NCI-H146 treated with DMSO at 0.1 percent for 48 hours (cell line): ENCODE measurements at regions not wholly inside any gene's neighbourhood (a gene's known extent, or its start where the extent isn't known, plus 50 kb on each side); places are given as distances from the start of the nearest gene placed in this dataset.
A peak's percentile ranks its signal among the peaks of the same experiment; 100 is the strongest.

ENCODE experiments used
- DNase-seq: peaks from one replicate; lab custom pipeline; 2025; ENCODE audit not compliant: unreplicated experiment; lab: John Stamatoyannopoulos, UW

DNA sequence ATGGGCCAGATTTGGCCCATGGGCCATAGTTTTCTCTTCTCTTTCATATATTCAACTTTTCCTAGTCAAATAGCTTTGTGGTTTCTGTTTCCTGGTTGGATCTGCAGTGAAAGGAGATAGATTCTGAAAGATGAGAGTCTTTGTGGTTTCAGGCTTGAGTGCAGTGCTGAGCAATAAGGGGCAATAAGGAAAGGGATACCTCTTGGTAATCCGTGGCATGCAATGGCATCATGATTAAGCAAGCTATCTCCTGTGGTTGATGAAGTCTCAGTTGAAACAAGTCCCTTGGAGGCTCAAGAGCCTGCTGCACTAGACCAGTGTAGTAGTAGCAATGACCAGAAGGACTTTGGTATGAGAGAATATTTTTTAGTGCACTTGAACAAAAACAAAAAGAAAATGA lies 187.7 kb upstream of the CNTNAP2 start:
- DNase-seq: no peak

DNA sequence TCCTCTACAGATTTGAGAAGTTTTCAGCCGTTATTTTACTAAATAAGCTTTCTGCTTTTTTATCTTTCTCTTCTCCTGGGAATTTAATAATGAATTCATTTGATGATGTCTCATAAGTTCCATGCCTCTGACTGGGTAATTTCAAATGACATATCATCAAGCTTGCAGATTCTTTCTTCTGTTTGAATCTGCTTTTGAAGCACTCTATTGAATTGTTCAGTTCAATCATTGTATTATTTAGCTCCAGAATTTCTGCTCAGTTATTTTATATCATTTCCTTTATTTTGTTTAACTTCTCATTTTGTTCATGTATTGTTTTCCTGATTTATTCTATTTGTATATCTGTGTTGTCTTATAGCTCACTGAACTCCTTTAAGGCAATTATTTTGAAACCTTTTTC lies 196.9 kb upstream of the CNTNAP2 start:
- no peak for DNase-seq

DNA sequence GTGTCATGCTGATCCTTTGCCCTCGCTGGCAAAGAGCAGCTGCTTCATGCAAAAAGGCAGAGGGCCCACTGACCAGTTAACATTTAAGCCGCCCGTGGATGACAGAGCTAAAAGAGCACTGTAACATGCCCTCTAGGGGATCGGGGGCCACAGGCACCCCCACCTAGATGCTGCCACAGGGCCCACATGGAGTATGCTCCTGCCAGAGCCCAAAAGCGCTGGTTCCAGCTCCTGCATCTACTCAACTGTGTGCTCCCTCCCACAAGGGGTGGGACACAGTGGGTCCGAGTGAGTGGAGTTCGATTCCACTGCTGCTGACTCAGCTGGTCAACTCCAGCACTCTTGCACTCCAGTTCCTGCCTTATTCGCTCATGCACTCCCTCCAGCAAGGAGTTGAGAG lies 199.8 kb upstream of the CNTNAP2 start:
- no peak for DNase-seq

GRCh38 chr7:145915679-145916078 lies 200.9 kb upstream of the CNTNAP2 start:
- DNase-seq: no peak

- DNase-seq: no peak
Measured at GRCh38 chr7:145909991-145910513, 206.5 kb upstream of the CNTNAP2 start.

GRCh38 chr7:145903658-145904057 lies 212.9 kb upstream of the CNTNAP2 start:
- no peak for DNase-seq

- DNase-seq: no peak
Measured at GRCh38 chr7:145902123-145902522, 214.5 kb upstream of the CNTNAP2 start.

DNA sequence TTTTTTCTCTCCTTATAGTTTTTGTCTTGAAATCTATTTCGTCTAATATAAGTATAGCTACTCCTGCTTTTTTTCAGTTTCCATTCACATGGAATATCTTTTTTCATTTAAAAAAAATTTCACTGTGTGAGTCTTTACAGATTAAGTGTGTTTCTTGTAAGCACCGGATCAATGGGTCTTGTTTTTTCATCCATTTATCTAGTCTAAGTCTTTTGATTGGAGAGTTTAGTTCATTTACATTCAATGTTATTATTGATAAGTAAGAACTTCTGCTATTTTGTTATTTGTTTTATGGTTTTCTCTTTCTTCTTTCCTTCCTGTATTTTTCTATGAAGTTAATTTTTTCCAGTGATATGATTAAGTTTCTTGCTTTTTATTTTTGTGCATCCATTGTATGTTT lies 216.7 kb upstream of the CNTNAP2 start:
- DNase-seq: no peak

DNA sequence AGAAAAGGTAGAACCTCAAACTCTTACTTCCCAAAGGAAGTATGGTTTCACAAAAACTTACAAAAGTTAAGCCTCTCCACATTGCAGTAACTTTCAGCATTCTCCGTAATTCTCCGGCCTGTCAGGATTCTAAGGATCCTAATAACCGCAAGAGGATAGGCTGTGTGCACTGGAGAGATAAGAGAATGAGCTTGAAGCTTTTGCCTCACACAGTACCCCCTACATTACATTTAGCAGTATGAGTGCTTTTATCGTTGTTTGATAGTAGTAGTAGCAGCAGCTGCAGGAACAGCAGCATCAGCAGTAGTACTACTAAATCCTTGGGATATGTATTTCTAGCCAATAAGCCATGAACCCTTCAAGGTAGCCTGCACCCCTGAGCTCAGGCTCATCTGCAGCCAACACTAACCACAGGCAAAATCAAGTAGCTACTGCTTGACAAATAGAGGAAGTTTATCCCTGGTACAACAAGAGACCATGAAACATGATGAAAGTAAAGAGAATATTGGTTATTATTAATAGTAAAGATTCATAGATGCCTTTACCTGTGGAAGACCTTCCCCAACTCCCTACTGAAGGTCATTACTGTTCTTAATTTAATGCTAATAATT lies 222.6 kb upstream of the CNTNAP2 start:
- DNase-seq: no peak

- DNase-seq: no peak
Measured at GRCh38 chr7:145884716-145885514, 231.7 kb upstream of the CNTNAP2 start.

GRCh38 chr7:145876376-145876775 lies 240.2 kb upstream of the CNTNAP2 start:
- DNase-seq: no peak

DNA sequence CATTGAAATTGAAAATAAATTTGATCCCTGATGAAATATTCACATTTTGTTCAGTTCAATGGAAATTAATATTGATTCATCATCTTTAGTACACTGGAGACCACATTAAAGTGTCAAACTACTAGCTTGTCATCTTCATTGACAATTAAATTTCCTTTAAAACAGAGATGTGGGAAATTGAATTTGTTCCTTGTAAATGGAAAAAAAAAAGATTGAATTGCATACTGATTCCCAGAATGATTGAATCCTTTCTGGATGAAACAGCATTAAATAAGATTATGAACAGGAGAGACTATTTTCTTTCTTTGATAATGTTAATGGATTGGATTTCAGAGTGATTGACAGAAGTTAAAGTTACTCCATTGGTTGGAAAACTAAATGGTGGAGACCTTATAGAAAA lies 241.3 kb upstream of the CNTNAP2 start:
- DNase-seq: no peak

GRCh38 chr7:145868935-145869334 lies 247.7 kb upstream of the CNTNAP2 start:
- DNase-seq: no peak

DNA sequence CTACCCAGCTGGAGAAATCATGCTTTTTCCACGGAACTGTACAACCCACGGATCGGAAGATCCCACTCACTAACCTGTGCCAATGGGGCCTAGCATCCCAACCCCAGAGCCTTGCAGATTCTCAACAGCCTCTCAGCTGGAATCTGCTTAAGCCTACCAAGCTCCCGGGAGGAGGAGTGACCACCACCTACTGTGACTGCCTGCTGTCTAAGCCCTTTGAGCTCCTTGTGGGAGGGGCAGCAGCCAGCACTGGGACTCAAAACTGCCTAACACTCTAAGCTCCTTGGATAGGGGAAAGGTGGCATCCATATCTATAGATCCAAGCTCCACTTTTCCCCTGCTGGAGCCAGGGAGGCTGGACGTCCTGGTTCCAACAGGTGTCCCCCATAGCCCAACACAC lies 254.4 kb upstream of the CNTNAP2 start:
- no peak for DNase-seq

DNA sequence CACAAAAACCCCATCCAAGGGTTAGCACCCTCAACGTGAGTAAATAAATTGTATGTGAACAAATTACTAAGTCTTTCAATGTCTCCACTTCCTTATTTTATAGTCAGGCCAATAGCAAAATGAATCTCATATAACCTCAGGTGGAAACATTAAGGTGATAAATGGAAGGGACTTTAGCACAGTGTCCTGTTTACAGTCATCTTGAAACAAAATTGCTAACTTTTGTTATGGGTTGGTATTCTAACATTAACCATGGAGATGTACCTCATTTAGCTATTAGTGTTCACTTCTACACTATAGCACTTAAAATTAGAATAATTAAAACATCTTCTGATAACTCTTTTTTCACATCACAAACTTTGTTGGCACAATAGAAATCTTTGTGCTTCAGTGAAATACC lies 255.8 kb upstream of the CNTNAP2 start:
- no peak for DNase-seq

- DNase-seq: no peak
Measured at GRCh38 chr7:145850636-145851035, 266.0 kb upstream of the CNTNAP2 start.

DNA sequence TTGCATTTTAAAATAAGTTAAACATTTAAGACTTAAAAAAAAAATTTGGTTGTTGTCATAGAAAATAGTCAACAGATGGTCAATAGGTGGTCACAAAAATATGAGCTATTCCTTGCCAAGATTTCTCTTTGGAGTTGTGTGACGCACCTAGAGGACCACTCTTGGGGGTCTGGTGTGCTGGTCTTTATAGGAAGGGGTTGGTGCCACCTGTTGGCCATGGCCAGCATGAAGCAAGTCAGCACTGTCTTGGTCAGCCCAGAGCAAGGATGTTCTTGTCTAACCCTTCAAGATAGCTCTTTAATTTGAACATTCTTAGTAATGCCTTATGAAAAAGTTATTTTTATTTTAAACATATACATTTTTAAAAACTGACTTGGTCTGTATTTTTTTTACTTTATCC lies 267.9 kb upstream of the CNTNAP2 start:
- DNase-seq: no peak

DNA sequence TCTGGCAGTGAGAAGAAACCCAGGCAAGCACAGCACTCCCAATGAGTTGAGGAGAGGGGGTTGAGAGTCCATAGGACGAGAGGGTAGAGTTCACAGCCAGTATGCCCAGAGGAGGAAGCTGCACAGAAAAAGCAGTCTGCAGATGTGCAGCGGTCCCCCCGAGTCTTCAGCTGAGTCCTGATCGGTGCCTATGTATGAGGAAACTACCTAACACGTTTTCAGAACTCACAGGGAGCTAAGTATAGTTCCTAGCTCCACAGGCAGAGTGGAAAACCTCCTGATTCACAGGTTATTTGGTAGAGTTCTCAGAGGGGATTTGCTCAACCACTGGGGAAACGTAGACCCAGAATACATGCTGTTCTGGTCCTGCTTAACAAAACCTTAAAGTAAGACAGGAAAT lies 271.3 kb upstream of the CNTNAP2 start:
- DNase-seq: peak; percentile 81

- DNase-seq: no peak
Measured at GRCh38 chr7:145839814-145840213, 276.8 kb upstream of the CNTNAP2 start.

DNA sequence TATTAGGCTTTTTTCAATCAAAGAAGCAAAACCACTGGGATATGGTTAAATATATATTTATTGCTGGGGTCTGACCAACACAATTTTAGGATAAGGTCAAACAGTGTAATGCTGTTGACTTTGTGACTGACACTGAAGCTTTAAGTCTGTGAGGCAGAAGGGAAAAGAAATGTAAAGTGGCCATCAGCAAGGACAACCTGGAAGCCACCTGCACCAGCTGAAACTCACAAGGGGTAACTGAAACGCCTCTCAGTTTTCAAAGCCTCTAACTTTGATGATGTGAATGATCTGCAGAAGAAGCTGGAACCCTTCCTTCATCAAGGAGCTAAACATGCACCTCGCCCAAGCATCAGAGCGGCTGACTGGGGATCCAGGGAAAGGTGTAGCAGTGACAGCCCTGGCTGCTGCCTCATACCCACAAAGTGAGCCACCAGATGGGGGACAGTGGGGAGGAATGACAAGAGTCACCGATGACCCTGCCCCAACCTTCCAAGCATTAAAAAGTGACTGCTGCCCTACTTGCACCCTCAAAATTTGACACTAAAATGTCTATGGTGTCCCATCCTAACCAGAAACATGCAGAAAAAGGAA lies 284.9 kb upstream of the CNTNAP2 start:
- no peak for DNase-seq

- no peak for DNase-seq
Measured at GRCh38 chr7:145817687-145818086, 298.9 kb upstream of the CNTNAP2 start.

- no peak for DNase-seq
Measured at GRCh38 chr7:145812218-145812617, 304.4 kb upstream of the CNTNAP2 start.
